AG08395 (cell line): ENCODE measurements at regions not wholly inside any gene's neighbourhood (a gene's known extent, or its start where the extent isn't known, plus 50 kb on each side); places are given as distances from the start of the nearest gene placed in this dataset.

Source experiments
- DNase-seq: peaks from one replicate; pipeline ENCODE4 v3.0.0; 2012; ENCODE audit warnings: mixed read lengths, low spot score

- DNase-seq: no peak
Measured at GRCh38 chr3:165455793-165456192, 259.6 kb upstream of the SLITRK3 start.

GRCh38 chr3:165455360-165455759, 259.2 kb upstream of the SLITRK3 start:
- no peak for DNase-seq

GRCh38 chr3:165451371-165452070, 255.3 kb upstream of the SLITRK3 start:
- DNase-seq: no peak

GRCh38 chr3:165446555-165446954, 250.4 kb upstream of the SLITRK3 start:
- no peak for DNase-seq

- no peak for DNase-seq
Measured at GRCh38 chr3:165444745-165445144, 248.6 kb upstream of the SLITRK3 start.

GRCh38 chr3:165443664-165444063, 247.5 kb upstream of the SLITRK3 start:
- DNase-seq: no peak

- DNase-seq: no peak
Measured at GRCh38 chr3:165442061-165442460, 245.9 kb upstream of the SLITRK3 start.

- DNase-seq: no peak
Measured at GRCh38 chr3:165440380-165440779, 244.2 kb upstream of the SLITRK3 start.

GRCh38 chr3:165439765-165440164, 243.6 kb upstream of the SLITRK3 start:
- no peak for DNase-seq

- no peak for DNase-seq
Measured at GRCh38 chr3:165434516-165434915, 238.3 kb upstream of the SLITRK3 start.

- DNase-seq: no peak
Measured at GRCh38 chr3:165406425-165406824, 210.2 kb upstream of the SLITRK3 start.

- no peak for DNase-seq
Measured at GRCh38 chr3:165404357-165405027, 208.3 kb upstream of the SLITRK3 start.

GRCh38 chr3:165403666-165404065, 207.5 kb upstream of the SLITRK3 start:
- no peak for DNase-seq

GRCh38 chr3:165395188-165395587, 199.0 kb upstream of the SLITRK3 start:
- no peak for DNase-seq

GRCh38 chr3:165393461-165393860, 197.3 kb upstream of the SLITRK3 start:
- no peak for DNase-seq

GRCh38 chr3:165390166-165390565, 194.0 kb upstream of the SLITRK3 start:
- no peak for DNase-seq

- DNase-seq: no peak
Measured at GRCh38 chr3:165389653-165390052, 193.5 kb upstream of the SLITRK3 start.

- DNase-seq: no peak
Measured at GRCh38 chr3:165389064-165389463, 192.9 kb upstream of the SLITRK3 start.

GRCh38 chr3:165383381-165383780, 187.2 kb upstream of the SLITRK3 start:
- DNase-seq: no peak

- DNase-seq: no peak
Measured at GRCh38 chr3:165382672-165383071, 186.5 kb upstream of the SLITRK3 start.

- DNase-seq: no peak
Measured at GRCh38 chr3:165378761-165379160, 182.6 kb upstream of the SLITRK3 start.

GRCh38 chr3:165359005-165359404, 162.8 kb upstream of the SLITRK3 start:
- no peak for DNase-seq

GRCh38 chr3:165355316-165355715, 159.1 kb upstream of the SLITRK3 start:
- DNase-seq: no peak

GRCh38 chr3:165347526-165347925, 151.3 kb upstream of the SLITRK3 start:
- DNase-seq: no peak
